K562 (cell line): ENCODE measurements at regions not wholly inside any gene's neighbourhood (a gene's known extent, or its start where the extent isn't known, plus 50 kb on each side); places are given as distances from the start of the nearest gene placed in this dataset.
A peak's percentile ranks its signal among the peaks of the same experiment; 100 is the strongest.

Experiments
- ATAC-seq: fragments of 200-7000 bp; cut with Tn5 transposase; 3 replicates; pipeline ENCODE4 v1.9.1; 2020; ENCODE audit warnings: moderate library complexity
- BruUV-seq: library from RNA; stranded (reverse); fragments of 400-500 nt; replicated peaks from 2 replicates; lab custom pipeline; 2021; lab: Mats Ljungman, UMichigan
- CTCF ChIA-PET: fragments of 300-600 bp; formaldehyde crosslinking; extraction: SDS; loops from one replicate; lab custom pipeline; 2021; ENCODE audit warnings: low intra/inter-chr PET ratio; lab: Yijun Ruan, JAX
- POLR2A ChIA-PET: fragments of 300-600, 350-650 bp; sonication (Branson Sonifier 250); formaldehyde crosslinking; extraction: SDS; loops from one replicate; lab custom pipeline; 2021; ENCODE audit warnings: antibody characterized with exemption, inconsistent platforms; lab: Yijun Ruan, JAX
- DNase-seq, 4 experiments: peaks; one replicate each; pipeline versions ENCODE4 v3.0.0 to v3.0.0-alpha.2; 2011 to 2018; ENCODE audit warnings: low spot score in 3 of 4, mixed read lengths in 3 of 4; ENCODE audit errors: extremely low read depth in 1 of 4
- FAIRE-seq: peaks from 2 replicates; lab custom pipeline; 2011; peaks lifted over from hg19 to GRCh38; lab: Jason Lieb, UNC
- H2AFZ ChIP-seq: 2 replicates; pipeline ENCODE4 v1.6.0; 2011; ENCODE audit warnings: low read depth, low read length, control low read depth, inconsistent platforms
- H3K27ac ChIP-seq: fragments of 200-600 bp; 3 replicates; pipeline ENCODE4 v1.8.0; 2011; ENCODE audit warnings: low read depth, mild to moderate bottlenecking, control low read depth, inconsistent platforms, low read length, moderate library complexity, mixed read lengths; ENCODE audit errors: extremely low read depth
- H3K27me3 ChIP-seq, 2 experiments: fragments of 300-600 bp in 1 of 2; 2 replicates in 1 of 2; 3 replicates in 1 of 2; pipeline versions ENCODE4 v1.6.0 to v1.8.0; 2011; ENCODE audit warnings: inconsistent platforms in 2 of 2, low read length in 2 of 2, mild to moderate bottlenecking in 1 of 2, mixed read lengths in 1 of 2, moderate library complexity in 1 of 2; ENCODE audit not compliant: control insufficient read depth in 2 of 2, insufficient read depth in 2 of 2
- H3K36me3 ChIP-seq: fragments of 300-600 bp; 3 replicates; pipeline ENCODE4 v1.8.0; 2011; ENCODE audit warnings: mild to moderate bottlenecking, low read length, inconsistent platforms; ENCODE audit not compliant: control insufficient read depth, insufficient read depth
- H3K4me1 ChIP-seq, 2 experiments: fragments of 200-600 bp in 1 of 2; replicated peaks in 1 of 2; 2 replicates in 1 of 2; 3 replicates in 1 of 2; pipeline versions ENCODE4 v1.5.1 to v1.8.0; 2011; ENCODE audit warnings: inconsistent platforms in 2 of 2, low read length in 2 of 2, mild to moderate bottlenecking in 1 of 2, mixed read lengths in 1 of 2, moderate library complexity in 1 of 2; ENCODE audit not compliant: control insufficient read depth in 2 of 2, insufficient read depth in 2 of 2
- H3K4me2 ChIP-seq: 2 replicates; pipeline ENCODE4 v1.6.1; 2011; ENCODE audit warnings: low read length, control low read depth, inconsistent platforms, mixed read lengths; ENCODE audit not compliant: insufficient read depth
- H3K4me3 ChIP-seq: fragments of 200-600 bp; sonication (generic), shearing (Covaris generic); 2 replicates; pipeline ENCODE4 v1.5.1; 2016; ENCODE audit warnings: control low read depth, inconsistent platforms
- H3K79me2 ChIP-seq: fragments of 200-600 bp; 3 replicates; pipeline ENCODE4 v1.8.0; 2011; ENCODE audit warnings: low read length, inconsistent platforms; ENCODE audit not compliant: control insufficient read depth, insufficient read depth
- H3K9ac ChIP-seq, 2 experiments: 2 replicates each; pipeline versions ENCODE4 v1.6.0 to v1.6.1; 2011; ENCODE audit warnings: low read depth in 2 of 2, low read length in 2 of 2, control low read depth in 1 of 2, inconsistent platforms in 1 of 2, mild to moderate bottlenecking in 1 of 2, mixed read lengths in 1 of 2; ENCODE audit not compliant: insufficient read depth in 1 of 2
- H3K9me1 ChIP-seq: one replicate; pipeline ENCODE4 v1.6.0; 2011; ENCODE audit warnings: inconsistent platforms, mild to moderate bottlenecking, low read length, moderate library complexity; ENCODE audit not compliant: control insufficient read depth, insufficient read depth
- H3K9me3 ChIP-seq: replicated peaks from 2 replicates; pipeline ENCODE4 v1.5.1; 2011; ENCODE audit warnings: low read depth, low read length, inconsistent platforms; ENCODE audit not compliant: control insufficient read depth, insufficient read depth
- H4K20me1 ChIP-seq: replicated peaks from 2 replicates; pipeline ENCODE4 v1.6.1; 2011; ENCODE audit warnings: low read length, inconsistent platforms, mixed read lengths; ENCODE audit not compliant: control insufficient read depth, insufficient read depth
- CTBP1 ChIP-seq: fragments of 450-650 bp; IDR thresholded peaks from 2 replicates; pipeline ENCODE4 v1.6.1; 2016; ENCODE audit warnings: borderline replicate concordance
- DDX20 ChIP-seq: fragments of 450-650 bp; IDR thresholded peaks from 2 replicates; pipeline ENCODE4 v1.6.1; 2016; ENCODE audit warnings: missing genetic modification characterization, low read depth, mild to moderate bottlenecking, missing compliant biosample characterization, moderate library complexity
- ESRRA ChIP-seq: fragments of 450-650 bp; IDR thresholded peaks from 2 replicates; pipeline ENCODE4 v1.6.1; 2014; ENCODE audit warnings: low read depth, mild to moderate bottlenecking, moderate library complexity, borderline replicate concordance
- HDAC3 ChIP-seq: fragments of 450-650 bp; IDR thresholded peaks from 2 replicates; pipeline ENCODE4 v1.6.1; 2018; ENCODE audit warnings: borderline replicate concordance, mild to moderate bottlenecking, moderate library complexity; ENCODE audit not compliant: partially characterized antibody
- SREBF2 ChIP-seq: sonication (generic); formaldehyde crosslinking; IDR thresholded peaks from 2 replicates; pipeline ENCODE4 v1.4.0; 2020; ENCODE audit warnings: mild to moderate bottlenecking, missing genetic modification reagents
- WGBS: fragments of 100-300 bp; shearing (Covaris generic); methylation state at CpG from one replicate; pipeline ENCODE4 v1.1.6; 2016; ENCODE audit warnings: low coverage, mixed read lengths; ENCODE audit not compliant: insufficient coverage; ENCODE audit errors: missing lambda C conversion rate; 5-methylcytosine and 5-hydroxymethylcytosine counted together
- in situ Hi-C: fragments of 300-500 bp; cut with MboI; formaldehyde crosslinking; loops from 4 replicates; pipeline ENCODE4 v1.15.0; 2018; ENCODE audit warnings: inconsistent platforms, mixed read lengths
- intact Hi-C: fragments of 100-400 bp; cut with micrococcal nuclease; formaldehyde crosslinking; loops from 2 replicates; pipeline ENCODE4 v1.14.2; 2022

DNA sequence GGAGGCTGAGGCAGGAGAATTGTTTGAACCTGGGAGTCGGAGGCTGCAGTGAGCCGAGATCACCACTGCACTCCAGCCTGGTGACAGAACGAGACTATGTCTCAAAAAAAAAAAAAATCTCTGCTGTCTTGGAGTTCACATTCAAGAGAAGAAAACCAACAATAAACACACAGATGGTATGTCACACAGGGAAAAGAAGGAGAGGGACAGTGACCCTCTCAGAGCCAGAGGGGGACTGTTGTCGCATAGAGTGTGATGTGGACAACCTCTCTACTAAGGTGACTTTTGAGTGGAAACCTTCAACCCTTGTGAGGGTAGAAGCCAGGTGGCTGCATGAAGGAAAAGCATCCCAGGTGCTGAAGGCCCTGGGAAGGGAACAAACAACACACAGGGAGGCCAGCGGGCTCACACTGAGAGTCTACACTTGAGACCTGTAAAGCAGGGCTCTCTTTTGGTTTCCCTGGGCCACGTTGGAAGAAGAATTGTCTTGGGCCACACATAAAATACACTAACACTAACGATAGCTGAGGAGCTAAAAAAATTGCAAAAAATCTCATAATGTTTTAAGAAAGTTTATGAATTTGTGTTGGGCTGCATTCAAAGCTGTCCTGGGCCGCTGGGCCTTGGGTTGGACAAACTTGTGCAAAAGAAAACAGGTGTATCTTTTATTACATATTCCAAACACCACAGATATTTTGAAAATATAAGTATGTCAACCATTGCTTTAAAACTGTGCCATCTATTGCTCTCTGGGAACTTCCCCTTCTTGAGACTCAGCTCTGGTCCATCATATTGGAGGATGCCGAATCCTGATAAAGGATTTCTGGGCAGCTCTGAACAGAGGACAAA lies 136.0 kb downstream of the DDX1 start:
- H2AFZ ChIP-seq: no peak overlapping the region
- intact Hi-C loops (no loop called here), in situ Hi-C loops (no loop called here)
- FAIRE-seq (no peak), ATAC-seq (no peak), DNase-seq (no peak)
- 0% methylated on average over 9 of the region's 9 CpGs for WGBS
- H3K79me2 ChIP-seq: no peaks in the 10 kb centered on the region
- ChIA-PET POLR2A (no interaction called here), CTCF (no interaction called here)
- peaks cover 14% of the 10 kb centered on the region for H4K20me1 ChIP-seq
- no peak overlapping the region for H3K27ac ChIP-seq
- no peak overlapping the region for H3K9ac ChIP-seq
- H3K4me3 ChIP-seq: no peak overlapping the region
- H3K9me1 ChIP-seq: no peaks in the 10 kb centered on the region
- H3K4me1 ChIP-seq: peaks cover 4 to 7% of the 10 kb centered on the region in 2 experiments; a peak in 4 of 5 replicates
- H3K4me2 ChIP-seq: no peak overlapping the region
- BruUV-seq: no TSS peak
- H3K9me3 ChIP-seq: no peaks in the 10 kb centered on the region
- H3K27me3 ChIP-seq: peaks cover 21 to 65% of the 10 kb centered on the region in 2 experiments
- no peaks in the 10 kb centered on the region for H3K36me3 ChIP-seq
- TF ChIP-seq SREBF2 (CRISPR knock-in tag) (no peak), CTBP1 (peak; percentile 38; the same call in 1 of the 2 replicates)
- TF ChIP-seq, all 486 proteins: peak for 1

DNA sequence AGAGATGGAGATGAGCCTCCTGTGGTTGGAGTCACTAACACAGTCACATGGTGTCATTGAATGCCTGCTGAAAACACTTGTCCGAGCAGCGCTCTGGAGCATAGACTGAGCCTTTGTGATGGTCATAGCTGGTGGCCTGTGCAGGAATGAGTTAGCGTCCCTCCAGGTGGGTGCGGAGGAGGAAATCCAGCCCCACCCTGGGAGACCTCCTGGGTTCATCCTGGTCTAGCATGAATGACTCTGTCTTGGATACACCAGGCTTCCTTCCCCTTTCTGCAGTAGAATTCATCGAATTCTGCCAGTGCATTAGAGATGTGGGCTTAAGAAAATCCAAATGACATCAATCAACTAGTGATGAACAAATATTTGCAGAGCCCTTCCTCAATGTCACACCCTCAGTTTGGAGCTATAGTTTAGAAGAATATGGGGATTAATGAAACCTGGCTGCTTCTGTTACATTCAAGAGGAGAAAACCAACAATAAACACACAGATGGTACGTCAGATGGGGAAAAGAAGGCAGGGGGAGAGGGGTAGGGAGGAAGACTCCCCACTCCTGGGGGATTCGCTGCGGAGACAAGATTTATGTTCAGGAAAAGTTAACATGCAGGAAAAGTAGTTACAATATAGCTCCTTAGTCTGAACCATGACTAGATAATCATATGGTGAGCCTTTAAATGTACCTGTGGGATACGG lies 136.7 kb downstream of the DDX1 start:
- Histone ChIP-seq H3K27me3 (peaks cover 14 to 64% of the 10 kb centered on the region in 2 experiments), H3K4me1 (peaks cover 4 to 7% of the 10 kb centered on the region in 2 experiments; a peak in 4 of 5 replicates), H3K4me3 (no peak overlapping the region), H3K9me1 (no peaks in the 10 kb centered on the region), H3K27ac (no peak overlapping the region), H2AFZ (no peak overlapping the region), H4K20me1 (peaks cover 14% of the 10 kb centered on the region), H3K9me3 (no peaks in the 10 kb centered on the region), H3K9ac (no peak overlapping the region), H3K79me2 (no peaks in the 10 kb centered on the region), H3K4me2 (no peak overlapping the region), H3K36me3 (no peaks in the 10 kb centered on the region)
- WGBS: 3% methylated on average over 9 of the region's 9 CpGs
- ATAC-seq: no peak
- FAIRE-seq: no peak
- POLR2A ChIA-PET: no interaction called here
- CTCF ChIA-PET: no interaction called here
- DNase-seq: no peak
- no peak for TF ChIP-seq DDX20 (tag)
- 0 out of 2 replicates have a peak, but pooled peaks have one; percentile 1 for TF ChIP-seq CTBP1
- no peak for TF ChIP-seq ESRRA
- no peak for TF ChIP-seq HDAC3
- intact Hi-C loops (no loop called here), in situ Hi-C loops (no loop called here)
- BruUV-seq: no TSS peak
